Ishikawa (cell line): ENCODE measurements at regions not wholly inside any gene's neighbourhood (a gene's known extent, or its start where the extent isn't known, plus 50 kb on each side); places are given as distances from the start of the nearest gene placed in this dataset.

Source experiments
- CEBPB ChIP-seq: IDR thresholded peaks from 2 replicates; pipeline ENCODE4 v1.6.1; 2012
- CREB1 ChIP-seq: IDR thresholded peaks from 2 replicates; pipeline ENCODE4 v1.6.1; 2012; ENCODE audit warnings: low read depth
- EGR1 ChIP-seq: IDR thresholded peaks from 2 replicates; pipeline ENCODE4 v1.6.1; 2012
- EP300 ChIP-seq: IDR thresholded peaks from 2 replicates; pipeline ENCODE4 v1.6.1; 2012; ENCODE audit warnings: borderline replicate concordance
- FOXM1 ChIP-seq: IDR thresholded peaks from 2 replicates; pipeline ENCODE4 v1.6.1; 2012; ENCODE audit warnings: low read depth, borderline replicate concordance
- NFIC ChIP-seq: IDR thresholded peaks from 2 replicates; pipeline ENCODE4 v1.6.1; 2012
- RAD21 ChIP-seq: IDR thresholded peaks from 2 replicates; pipeline ENCODE4 v1.6.1; 2012; ENCODE audit warnings: low read depth
- TAF1 ChIP-seq: IDR thresholded peaks from 2 replicates; pipeline ENCODE4 v1.6.1; 2012; ENCODE audit warnings: low read depth, mild to moderate bottlenecking
- TCF12 ChIP-seq: IDR thresholded peaks from 2 replicates; pipeline ENCODE4 v1.6.1; 2012; ENCODE audit warnings: low read depth
- TEAD4 ChIP-seq: IDR thresholded peaks from 2 replicates; pipeline ENCODE4 v1.6.1; 2012
- YY1 ChIP-seq: IDR thresholded peaks from 2 replicates; pipeline ENCODE4 v1.6.1; 2012; ENCODE audit warnings: low read depth
- ZBTB7A ChIP-seq: IDR thresholded peaks from 2 replicates; pipeline ENCODE4 v1.6.1; 2012; ENCODE audit warnings: low read depth
- TF ChIP-seq, protein P1 (sequence below): IDR thresholded peaks from 2 replicates; pipeline ENCODE4 v1.6.1; 2012; ENCODE audit warnings: low read depth, mild to moderate bottlenecking
- TF ChIP-seq, protein P2 (sequence below): IDR thresholded peaks from 2 replicates; pipeline ENCODE4 v1.6.1; 2012
- TF ChIP-seq, protein P3 (sequence below): IDR thresholded peaks from 2 replicates; pipeline ENCODE4 v1.6.1; 2012

DNA sequence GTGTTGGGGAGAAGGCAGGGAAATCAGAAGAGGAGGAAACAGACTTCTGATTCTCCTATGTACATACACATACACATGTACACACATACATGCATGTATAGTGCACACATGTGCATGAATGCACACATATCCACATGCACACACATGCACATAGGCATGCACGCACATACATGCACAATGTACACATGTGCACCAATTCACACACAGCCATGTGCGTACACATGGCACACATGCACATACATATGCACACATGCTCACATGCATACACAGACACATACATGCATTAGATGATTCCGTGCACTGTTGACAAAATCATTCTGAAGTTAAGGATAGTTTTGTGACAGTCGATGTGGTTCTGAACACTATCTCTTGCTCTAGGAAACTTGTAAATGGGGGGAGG, 214.0 kb upstream of the CDH13 start:
- no peak for TF ChIP-seq CEBPB
- no peak for TF ChIP-seq ZBTB7A
- no peak for TF ChIP-seq YY1
- no peak for TF ChIP-seq EP300
- TF ChIP-seq NFIC, result no peak
- TF ChIP-seq, protein P1, sequence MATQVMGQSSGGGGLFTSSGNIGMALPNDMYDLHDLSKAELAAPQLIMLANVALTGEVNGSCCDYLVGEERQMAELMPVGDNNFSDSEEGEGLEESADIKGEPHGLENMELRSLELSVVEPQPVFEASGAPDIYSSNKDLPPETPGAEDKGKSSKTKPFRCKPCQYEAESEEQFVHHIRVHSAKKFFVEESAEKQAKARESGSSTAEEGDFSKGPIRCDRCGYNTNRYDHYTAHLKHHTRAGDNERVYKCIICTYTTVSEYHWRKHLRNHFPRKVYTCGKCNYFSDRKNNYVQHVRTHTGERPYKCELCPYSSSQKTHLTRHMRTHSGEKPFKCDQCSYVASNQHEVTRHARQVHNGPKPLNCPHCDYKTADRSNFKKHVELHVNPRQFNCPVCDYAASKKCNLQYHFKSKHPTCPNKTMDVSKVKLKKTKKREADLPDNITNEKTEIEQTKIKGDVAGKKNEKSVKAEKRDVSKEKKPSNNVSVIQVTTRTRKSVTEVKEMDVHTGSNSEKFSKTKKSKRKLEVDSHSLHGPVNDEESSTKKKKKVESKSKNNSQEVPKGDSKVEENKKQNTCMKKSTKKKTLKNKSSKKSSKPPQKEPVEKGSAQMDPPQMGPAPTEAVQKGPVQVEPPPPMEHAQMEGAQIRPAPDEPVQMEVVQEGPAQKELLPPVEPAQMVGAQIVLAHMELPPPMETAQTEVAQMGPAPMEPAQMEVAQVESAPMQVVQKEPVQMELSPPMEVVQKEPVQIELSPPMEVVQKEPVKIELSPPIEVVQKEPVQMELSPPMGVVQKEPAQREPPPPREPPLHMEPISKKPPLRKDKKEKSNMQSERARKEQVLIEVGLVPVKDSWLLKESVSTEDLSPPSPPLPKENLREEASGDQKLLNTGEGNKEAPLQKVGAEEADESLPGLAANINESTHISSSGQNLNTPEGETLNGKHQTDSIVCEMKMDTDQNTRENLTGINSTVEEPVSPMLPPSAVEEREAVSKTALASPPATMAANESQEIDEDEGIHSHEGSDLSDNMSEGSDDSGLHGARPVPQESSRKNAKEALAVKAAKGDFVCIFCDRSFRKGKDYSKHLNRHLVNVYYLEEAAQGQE, result no peak
- TF ChIP-seq, protein P2, sequence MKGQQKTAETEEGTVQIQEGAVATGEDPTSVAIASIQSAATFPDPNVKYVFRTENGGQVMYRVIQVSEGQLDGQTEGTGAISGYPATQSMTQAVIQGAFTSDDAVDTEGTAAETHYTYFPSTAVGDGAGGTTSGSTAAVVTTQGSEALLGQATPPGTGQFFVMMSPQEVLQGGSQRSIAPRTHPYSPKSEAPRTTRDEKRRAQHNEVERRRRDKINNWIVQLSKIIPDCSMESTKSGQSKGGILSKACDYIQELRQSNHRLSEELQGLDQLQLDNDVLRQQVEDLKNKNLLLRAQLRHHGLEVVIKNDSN, result no peak

DNA sequence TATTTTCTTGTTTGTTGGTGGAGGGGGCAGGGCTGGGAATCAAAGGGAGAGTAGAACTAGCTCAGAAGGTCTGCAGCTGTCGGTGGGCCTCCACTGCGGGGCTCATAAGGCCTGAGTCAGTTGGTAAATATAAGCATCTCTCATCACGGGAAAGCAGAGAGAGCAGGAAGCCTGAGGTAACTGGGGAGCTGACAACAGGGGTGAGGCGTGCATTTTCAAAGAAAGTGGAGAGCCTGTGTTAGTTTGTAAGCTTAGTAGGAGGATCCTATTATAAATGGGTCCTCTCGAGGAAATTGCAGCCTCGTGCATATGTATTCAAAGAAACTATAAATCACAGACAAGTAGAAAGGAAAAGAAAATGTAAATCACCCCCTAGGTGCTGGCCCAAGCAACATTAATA, 221.0 kb upstream of the CDH13 start:
- TF ChIP-seq YY1 (no peak), TAF1 (no peak), TEAD4 (no peak), NFIC (no peak), ZBTB7A (no peak), FOXM1 (no peak), EGR1 (no peak), CREB1 (no peak), CEBPB (no peak), TCF12 (no peak), EP300 (no peak), RAD21 (no peak)
- TF ChIP-seq, protein P3, sequence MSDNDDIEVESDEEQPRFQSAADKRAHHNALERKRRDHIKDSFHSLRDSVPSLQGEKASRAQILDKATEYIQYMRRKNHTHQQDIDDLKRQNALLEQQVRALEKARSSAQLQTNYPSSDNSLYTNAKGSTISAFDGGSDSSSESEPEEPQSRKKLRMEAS, result no peak
- TF ChIP-seq, protein P1, result no peak
- TF ChIP-seq, protein P2, result no peak

DNA sequence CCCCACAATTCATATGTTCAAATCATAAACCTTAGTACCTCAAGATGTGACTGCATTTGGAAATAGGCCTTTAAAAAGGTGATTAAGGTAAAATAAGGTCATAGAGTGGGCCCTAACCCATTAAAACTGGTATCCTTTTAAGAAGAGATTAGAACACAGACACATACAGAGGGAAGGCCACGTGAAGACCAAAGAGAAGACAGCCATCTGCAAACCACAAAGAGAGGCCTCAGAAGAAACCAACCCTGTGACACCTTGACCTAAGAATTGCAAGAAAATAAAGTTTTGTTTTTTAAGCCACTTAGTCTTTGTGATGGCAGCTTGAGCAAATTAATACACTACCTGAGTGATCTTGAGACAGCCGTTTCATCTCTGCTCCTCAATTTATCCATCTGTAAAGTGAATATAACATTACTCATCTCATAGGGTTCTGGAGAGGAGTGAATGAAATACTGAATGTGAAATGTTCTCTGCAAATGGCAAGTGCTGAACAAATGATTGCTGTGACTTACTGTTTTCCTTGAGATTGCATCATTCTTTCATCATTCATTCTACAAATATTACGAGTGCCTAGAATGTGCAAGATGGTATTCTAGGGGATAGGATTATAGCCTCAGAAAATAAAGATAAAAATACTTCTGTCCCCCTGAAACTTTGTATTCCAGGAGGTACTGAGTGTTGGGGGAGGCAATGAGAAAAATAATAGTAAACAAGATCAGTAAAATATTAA, 222.0 kb upstream of the CDH13 start:
- TF ChIP-seq, protein P3, result no peak
- TF ChIP-seq TCF12, result no peak
- TF ChIP-seq YY1, result no peak
- no peak for TF ChIP-seq CREB1
- TF ChIP-seq EGR1, result no peak
- no peak for TF ChIP-seq TEAD4
- TF ChIP-seq, protein P2, result no peak
- TF ChIP-seq, protein P1, result no peak

DNA sequence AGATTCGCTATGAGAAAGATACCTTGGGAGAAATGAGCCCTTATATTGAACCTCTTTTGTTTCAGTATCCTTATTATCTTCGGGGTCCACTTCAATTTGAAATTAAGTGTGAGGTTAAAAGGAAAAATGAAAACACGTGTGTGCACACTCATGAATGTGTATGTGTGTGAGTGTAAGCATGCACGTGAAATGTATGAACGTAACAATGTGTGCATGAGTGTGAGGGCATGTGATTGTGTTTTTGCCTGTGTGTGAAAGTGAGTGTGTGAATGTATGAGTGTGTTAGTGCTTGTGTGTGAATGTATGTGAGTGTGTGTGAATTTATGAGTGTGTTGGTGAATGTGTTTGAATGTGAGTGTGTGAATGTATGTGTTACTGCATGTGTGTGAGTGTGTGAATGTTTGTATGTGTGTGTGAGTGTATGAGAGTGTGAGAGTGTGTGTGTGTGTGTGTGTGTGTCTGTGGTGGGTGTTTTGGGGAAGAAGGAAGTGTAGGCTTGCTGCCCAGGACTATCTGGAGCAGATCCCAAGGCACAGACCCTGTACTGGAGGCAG, 224.0 kb upstream of the CDH13 start:
- TF ChIP-seq TAF1 (no peak), NFIC (no peak), RAD21 (no peak), FOXM1 (no peak), CEBPB (no peak), TEAD4 (no peak), ZBTB7A (no peak), YY1 (no peak), EGR1 (no peak), CREB1 (no peak), EP300 (no peak), TCF12 (no peak)
- TF ChIP-seq, protein P2, result no peak
- TF ChIP-seq, protein P3, result no peak
- TF ChIP-seq, protein P1, result no peak
